A673 (cell line): ENCODE measurements at regions not wholly inside any gene's neighbourhood (a gene's known extent, or its start where the extent isn't known, plus 50 kb on each side); places are given as distances from the start of the nearest gene placed in this dataset.

ENCODE experiments used
- BruUV-seq: library from RNA; stranded (reverse); fragments of 400-500 nt; replicated peaks from 2 replicates; lab custom pipeline; 2021; lab: Mats Ljungman, UMichigan
- CTCF ChIA-PET: fragments of 300-600 bp; sonication (Branson Sonifier 250); formaldehyde crosslinking; loops from one replicate; lab custom pipeline; 2022; ENCODE audit warnings: antibody characterized with exemption; lab: Charles Lee
- POLR2A ChIA-PET: fragments of 300-600 bp; sonication (Branson Sonifier 250); formaldehyde crosslinking; loops from one replicate; lab custom pipeline; 2022; ENCODE audit warnings: antibody characterized with exemption; ENCODE audit not compliant: low non-redundant PET; lab: Charles Lee
- DNase-seq: peaks from one replicate; pipeline ENCODE4 v3.0.0-alpha.2; 2015; ENCODE audit warnings: low spot score
- H3K27ac ChIP-seq: fragments of 200-600 bp; sonication (generic); 2 replicates; pipeline ENCODE4 v1.5.1; 2016; ENCODE audit warnings: mixed run types, low read depth, mild to moderate bottlenecking, mixed read lengths, antibody characterized with exemption, low read length; ENCODE audit not compliant: poor library complexity, severe bottlenecking
- H3K27me3 ChIP-seq: fragments of 200-600 bp; sonication (generic); replicated peaks from 2 replicates; pipeline ENCODE4 v1.6.1; 2017; ENCODE audit warnings: mixed run types, low read depth, mild to moderate bottlenecking, mixed read lengths, antibody characterized with exemption, low read length; ENCODE audit not compliant: insufficient read depth, poor library complexity
- H3K36me3 ChIP-seq: fragments of 200-600 bp; sonication (generic); 2 replicates; pipeline ENCODE4 v1.6.1; 2016; ENCODE audit warnings: mixed run types, mild to moderate bottlenecking, mixed read lengths, antibody characterized with exemption, low read length; ENCODE audit not compliant: insufficient read depth, poor library complexity, severe bottlenecking
- H3K4me1 ChIP-seq: fragments of 200-600 bp; sonication (generic); 2 replicates; pipeline ENCODE4 v1.6.1; 2017; ENCODE audit warnings: mixed run types, mild to moderate bottlenecking, mixed read lengths, antibody characterized with exemption, low read length; ENCODE audit not compliant: insufficient read depth, poor library complexity, severe bottlenecking
- H3K4me3 ChIP-seq: fragments of 200-600 bp; sonication (generic); 2 replicates; pipeline ENCODE4 v1.5.1; 2016; ENCODE audit warnings: low read depth, mixed run types, mild to moderate bottlenecking, mixed read lengths, low read length; ENCODE audit not compliant: poor library complexity, severe bottlenecking
- H3K9me3 ChIP-seq: fragments of 200-600 bp; sonication (generic); 2 replicates; pipeline ENCODE4 v1.6.1; 2016; ENCODE audit warnings: mixed run types, low read depth, mild to moderate bottlenecking, mixed read lengths, antibody characterized with exemption, low read length; ENCODE audit not compliant: poor library complexity, severe bottlenecking
- EZH2 ChIP-seq: fragments of 200-600 bp; sonication (generic); IDR thresholded peaks from 2 replicates; pipeline ENCODE4 v1.6.1; 2017; ENCODE audit warnings: borderline replicate concordance, low read depth, mild to moderate bottlenecking, mixed read lengths, antibody characterized with exemption, low read length; ENCODE audit not compliant: poor library complexity, severe bottlenecking
- intact Hi-C: fragments of 100-400 bp; cut with micrococcal nuclease; formaldehyde crosslinking; loops from one replicate; pipeline ENCODE4 v1.10.0; 2022; ENCODE audit not compliant: unreplicated experiment
- TF ChIP-seq, protein P1 (sequence below): fragments of 300-800, 200-600 bp; sonication (generic); conservative IDR thresholded peaks from 2 replicates; pipeline ENCODE4 v1.5.1; 2017; ENCODE audit warnings: low read depth, mild to moderate bottlenecking, antibody characterized with exemption, low read length, moderate library complexity, mixed read lengths

DNA sequence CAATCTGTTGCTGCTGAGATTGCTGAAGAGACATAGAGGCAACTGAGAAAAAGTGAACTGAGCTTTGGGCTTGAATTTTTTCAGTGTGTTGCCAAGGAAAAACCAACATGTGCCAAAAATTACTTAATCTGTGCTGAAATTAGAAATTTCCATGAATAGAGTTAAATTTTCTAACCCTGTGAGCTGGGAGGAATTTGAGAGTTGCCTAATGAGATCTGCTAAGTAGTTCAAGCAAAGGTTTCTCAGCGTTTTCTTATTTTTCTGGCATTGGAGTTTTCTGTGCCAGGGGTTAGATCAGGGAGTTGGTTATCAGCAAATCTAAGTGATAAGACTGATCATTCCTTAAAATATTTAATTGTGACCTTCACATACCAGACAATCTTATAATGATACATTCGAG lies 457.5 kb upstream of the GNPDA2 start:
- no peaks in the 10 kb centered on the region for H3K4me1 ChIP-seq
- BruUV-seq, result no TSS peak
- POLR2A ChIA-PET, result no interaction called here
- no peak overlapping the region for H3K4me3 ChIP-seq
- intact Hi-C loops, result no loop called here
- no peaks in the 10 kb centered on the region for H3K27me3 ChIP-seq
- H3K27ac ChIP-seq, result no peak overlapping the region
- TF ChIP-seq, protein P1, sequence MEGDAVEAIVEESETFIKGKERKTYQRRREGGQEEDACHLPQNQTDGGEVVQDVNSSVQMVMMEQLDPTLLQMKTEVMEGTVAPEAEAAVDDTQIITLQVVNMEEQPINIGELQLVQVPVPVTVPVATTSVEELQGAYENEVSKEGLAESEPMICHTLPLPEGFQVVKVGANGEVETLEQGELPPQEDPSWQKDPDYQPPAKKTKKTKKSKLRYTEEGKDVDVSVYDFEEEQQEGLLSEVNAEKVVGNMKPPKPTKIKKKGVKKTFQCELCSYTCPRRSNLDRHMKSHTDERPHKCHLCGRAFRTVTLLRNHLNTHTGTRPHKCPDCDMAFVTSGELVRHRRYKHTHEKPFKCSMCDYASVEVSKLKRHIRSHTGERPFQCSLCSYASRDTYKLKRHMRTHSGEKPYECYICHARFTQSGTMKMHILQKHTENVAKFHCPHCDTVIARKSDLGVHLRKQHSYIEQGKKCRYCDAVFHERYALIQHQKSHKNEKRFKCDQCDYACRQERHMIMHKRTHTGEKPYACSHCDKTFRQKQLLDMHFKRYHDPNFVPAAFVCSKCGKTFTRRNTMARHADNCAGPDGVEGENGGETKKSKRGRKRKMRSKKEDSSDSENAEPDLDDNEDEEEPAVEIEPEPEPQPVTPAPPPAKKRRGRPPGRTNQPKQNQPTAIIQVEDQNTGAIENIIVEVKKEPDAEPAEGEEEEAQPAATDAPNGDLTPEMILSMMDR, result no peak
- TF ChIP-seq EZH2, result no peak
- H3K36me3 ChIP-seq, result no peaks in the 10 kb centered on the region
- no peaks in the 10 kb centered on the region for H3K9me3 ChIP-seq
- no peak for DNase-seq
- CTCF ChIA-PET, result no interaction called here

DNA sequence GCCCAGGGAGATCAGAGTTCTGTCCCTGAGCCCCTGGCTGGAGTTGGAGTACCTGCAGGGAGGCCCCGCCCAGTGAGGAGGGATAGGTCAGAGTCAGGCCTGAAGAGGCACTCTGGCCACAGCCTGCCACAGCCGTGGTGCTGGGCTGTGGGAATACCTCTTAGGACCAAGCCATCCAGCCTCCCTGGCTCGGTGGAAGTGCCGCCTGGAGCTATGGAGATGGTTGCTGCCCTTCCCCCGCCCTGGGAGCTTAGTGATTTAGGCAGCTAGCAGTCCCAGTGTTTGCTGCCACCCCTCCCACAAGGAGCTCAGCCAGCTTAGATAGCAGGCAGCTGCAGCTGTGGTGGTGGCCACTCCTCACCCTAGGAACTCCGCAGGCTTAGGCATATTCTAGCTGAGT lies 446.3 kb upstream of the GNPDA2 start:
- POLR2A ChIA-PET, result no interaction called here
- DNase-seq, result no peak
- Histone ChIP-seq H3K36me3 (no peaks in the 10 kb centered on the region), H3K4me1 (no peaks in the 10 kb centered on the region), H3K27me3 (no peaks in the 10 kb centered on the region), H3K27ac (no peak overlapping the region), H3K9me3 (no peaks in the 10 kb centered on the region), H3K4me3 (no peak overlapping the region)
- no TSS peak for BruUV-seq
- intact Hi-C loops, result no loop called here
- no peak for TF ChIP-seq EZH2
- TF ChIP-seq, protein P1, result no peak
- CTCF ChIA-PET, result no interaction called here

DNA sequence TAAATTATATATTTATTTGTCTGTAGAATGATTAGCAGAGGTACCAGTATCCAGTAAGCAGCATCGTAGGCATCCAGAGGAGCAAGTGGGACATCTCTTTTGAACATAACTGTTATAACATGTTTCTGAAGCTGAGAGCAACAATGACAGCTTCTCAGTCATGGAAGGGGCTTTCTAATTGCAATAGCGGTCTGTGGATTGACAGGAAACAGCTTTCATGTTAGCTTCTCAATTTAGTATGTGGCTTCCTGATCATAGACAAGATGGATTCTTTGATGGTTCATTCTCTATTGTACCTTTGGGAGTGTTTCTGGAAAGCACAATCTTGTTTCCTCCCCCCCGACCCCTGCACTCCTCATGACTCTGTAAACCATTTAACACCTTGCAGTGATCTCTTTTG lies 434.6 kb upstream of the GNPDA2 start:
- TF ChIP-seq, protein P1, result no peak
- TF ChIP-seq EZH2, result no peak
- no peaks in the 10 kb centered on the region for H3K4me1 ChIP-seq
- no peaks in the 10 kb centered on the region for H3K9me3 ChIP-seq
- H3K4me3 ChIP-seq, result no peak overlapping the region
- no peak for DNase-seq
- no peaks in the 10 kb centered on the region for H3K36me3 ChIP-seq
- POLR2A ChIA-PET, result no interaction called here
- H3K27ac ChIP-seq, result no peak overlapping the region
- BruUV-seq, result no TSS peak
- CTCF ChIA-PET, result no interaction called here
- H3K27me3 ChIP-seq, result no peaks in the 10 kb centered on the region
- intact Hi-C loops, result no loop called here
